ENCODE measurements at regions not wholly inside any gene's neighbourhood (a gene's known extent, or its start where the extent isn't known, plus 50 kb on each side); places are given as distances from the start of the nearest gene placed in this dataset.

DNA sequence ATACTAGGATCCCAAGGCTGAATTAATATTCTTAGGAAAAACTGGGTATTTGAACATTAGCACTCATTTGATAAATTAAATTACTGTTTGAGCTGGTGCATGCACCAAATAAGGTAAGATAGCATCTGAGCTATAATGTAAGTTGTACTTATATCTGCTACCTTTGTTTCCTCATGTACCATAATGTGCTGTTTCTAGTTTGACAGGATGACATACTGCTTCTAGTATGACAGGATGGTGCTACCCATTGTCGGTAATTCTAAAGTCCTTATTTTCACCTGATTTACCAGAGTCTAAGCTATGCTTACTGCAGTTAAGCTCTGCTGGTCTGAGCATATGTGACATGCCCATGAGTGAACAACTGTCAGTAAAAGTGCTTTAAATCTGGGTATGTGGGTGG, 1017.5 kb upstream of the IGFBP7 start:
- Histone ChIP-seq H3K27ac (ENCODE audit: low read length) (no peak overlapping the region), H3K27me3 (ENCODE audit: insufficient read depth, low read length) (no peaks in the 10 kb centered on the region), H3K9me3 (ENCODE audit: insufficient read depth, low read depth, low read length) (peaks cover 4% of the 10 kb centered on the region; the same call in 1 of the 2 replicates), H3K36me3 (ENCODE audit: insufficient read depth, low read depth, low read length) (no peaks in the 10 kb centered on the region), H3K4me1 (ENCODE audit: insufficient read depth, low read length) (no peaks in the 10 kb centered on the region), H3K9ac (ENCODE audit: low read depth, low read length) (no peak overlapping the region), H3K4me3 (ENCODE audit: low read length) (no peak overlapping the region)

DNA sequence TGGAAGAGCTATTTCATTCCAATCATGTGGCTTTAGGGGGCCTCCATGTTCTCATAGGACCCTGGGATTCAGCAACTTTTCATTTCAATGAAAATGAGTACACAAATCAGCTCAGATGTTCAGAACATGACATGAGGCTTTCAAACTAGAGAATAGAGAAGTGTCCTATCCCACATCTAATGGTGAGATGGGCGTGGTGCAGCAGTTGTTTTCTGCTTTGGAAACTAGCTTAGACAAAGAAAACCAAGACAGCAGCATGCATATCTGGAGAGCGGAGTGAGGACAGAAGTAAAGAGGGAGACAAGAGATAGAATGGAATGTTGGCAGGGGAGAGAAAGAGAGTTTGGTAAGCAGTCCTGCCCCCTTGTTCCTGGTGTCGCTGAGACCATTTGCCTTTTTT, 1009.1 kb upstream of the IGFBP7 start:
- no peaks in the 10 kb centered on the region for H3K9me3 ChIP-seq (ENCODE audit: insufficient read depth, low read depth, low read length)
- H3K27me3 ChIP-seq (ENCODE audit: insufficient read depth, low read length): no peaks in the 10 kb centered on the region
- H3K9ac ChIP-seq (ENCODE audit: low read depth, low read length): no peak overlapping the region
- H3K36me3 ChIP-seq (ENCODE audit: insufficient read depth, low read depth, low read length): no peaks in the 10 kb centered on the region
- no peak overlapping the region for H3K4me3 ChIP-seq (ENCODE audit: low read length)
- H3K4me1 ChIP-seq (ENCODE audit: insufficient read depth, low read length): no peaks in the 10 kb centered on the region
- no peak overlapping the region for H3K27ac ChIP-seq (ENCODE audit: low read length)

DNA sequence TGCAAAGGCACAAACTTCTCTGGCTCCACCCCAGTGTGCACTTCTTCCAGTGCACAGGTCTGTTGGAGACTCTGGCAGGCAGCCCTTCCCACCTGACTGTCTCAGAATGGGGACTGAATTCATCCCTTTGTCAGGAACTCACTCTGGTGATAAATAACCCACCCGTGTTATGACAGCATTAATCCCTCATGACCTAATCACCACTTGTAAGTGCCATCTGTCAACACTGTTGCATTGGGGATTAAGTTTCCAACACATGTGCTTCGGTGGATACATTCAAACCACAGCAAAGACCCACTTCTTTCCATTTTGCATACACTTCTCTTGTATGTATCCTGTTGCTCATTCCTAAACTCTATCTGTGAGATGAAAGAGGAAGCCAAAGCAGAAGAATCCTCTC, 1002.9 kb upstream of the IGFBP7 start:
- Histone ChIP-seq H3K9me3 (ENCODE audit: insufficient read depth, low read depth, low read length) (no peaks in the 10 kb centered on the region), H3K27ac (ENCODE audit: low read length) (no peak overlapping the region), H3K36me3 (ENCODE audit: insufficient read depth, low read depth, low read length) (no peaks in the 10 kb centered on the region), H3K9ac (ENCODE audit: low read depth, low read length) (no peak overlapping the region), H3K27me3 (ENCODE audit: insufficient read depth, low read length) (no peaks in the 10 kb centered on the region), H3K4me1 (ENCODE audit: insufficient read depth, low read length) (no peaks in the 10 kb centered on the region), H3K4me3 (ENCODE audit: low read length) (no peak overlapping the region)

DNA sequence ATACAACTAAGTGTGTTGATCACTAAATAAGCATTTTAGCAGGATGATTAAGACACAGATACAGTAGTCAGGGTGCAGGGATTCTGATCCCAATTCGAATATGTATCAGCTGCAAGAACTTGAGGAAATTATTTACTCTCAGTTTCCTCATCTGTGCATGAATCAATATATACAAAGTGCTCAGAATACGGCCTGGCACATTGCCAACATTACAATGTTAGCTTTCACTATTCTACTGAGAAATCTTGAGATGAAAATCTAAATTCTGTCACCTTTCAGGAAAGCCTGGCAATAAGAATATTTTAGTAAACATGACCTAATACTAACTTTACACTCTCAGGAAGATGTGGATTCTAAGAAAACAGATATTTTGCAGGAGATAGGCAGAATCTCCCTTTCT, 1001.6 kb upstream of the IGFBP7 start:
- Histone ChIP-seq H3K27me3 (ENCODE audit: insufficient read depth, low read length) (no peaks in the 10 kb centered on the region), H3K9ac (ENCODE audit: low read depth, low read length) (no peak overlapping the region), H3K27ac (ENCODE audit: low read length) (no peak overlapping the region), H3K9me3 (ENCODE audit: insufficient read depth, low read depth, low read length) (no peaks in the 10 kb centered on the region), H3K4me1 (ENCODE audit: insufficient read depth, low read length) (no peaks in the 10 kb centered on the region), H3K4me3 (ENCODE audit: low read length) (no peak overlapping the region), H3K36me3 (ENCODE audit: insufficient read depth, low read depth, low read length) (no peaks in the 10 kb centered on the region)

DNA sequence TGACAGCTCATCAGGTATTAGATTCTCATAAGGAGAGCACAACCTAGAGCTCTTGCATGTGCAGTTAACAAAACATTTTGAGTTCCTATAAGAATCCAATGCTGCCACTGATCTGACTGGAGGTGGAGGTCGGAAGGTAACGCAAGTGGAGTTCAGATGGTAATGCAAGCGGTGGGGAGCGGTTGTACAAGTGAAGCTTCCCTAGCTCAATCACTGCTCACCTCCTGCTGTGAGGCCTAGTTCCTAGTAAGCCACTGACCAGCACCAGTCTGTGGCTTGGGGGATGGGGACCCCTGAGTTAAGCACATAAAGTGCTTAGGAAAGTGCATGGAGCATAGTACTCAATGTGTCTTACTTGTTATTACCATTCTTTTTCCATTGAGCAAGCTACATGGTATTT, 983.2 kb upstream of the IGFBP7 start:
- no peaks in the 10 kb centered on the region for H3K9me3 ChIP-seq (ENCODE audit: insufficient read depth, low read depth, low read length)
- H3K27ac ChIP-seq (ENCODE audit: low read length): no peak overlapping the region
- H3K4me3 ChIP-seq (ENCODE audit: low read length): no peak overlapping the region
- H3K27me3 ChIP-seq (ENCODE audit: insufficient read depth, low read length): no peaks in the 10 kb centered on the region
- H3K9ac ChIP-seq (ENCODE audit: low read depth, low read length): no peak overlapping the region
- peaks cover 5% of the 10 kb centered on the region; the same call in 1 of the 2 replicates for H3K4me1 ChIP-seq (ENCODE audit: insufficient read depth, low read length)
- H3K36me3 ChIP-seq (ENCODE audit: insufficient read depth, low read depth, low read length): no peaks in the 10 kb centered on the region

DNA sequence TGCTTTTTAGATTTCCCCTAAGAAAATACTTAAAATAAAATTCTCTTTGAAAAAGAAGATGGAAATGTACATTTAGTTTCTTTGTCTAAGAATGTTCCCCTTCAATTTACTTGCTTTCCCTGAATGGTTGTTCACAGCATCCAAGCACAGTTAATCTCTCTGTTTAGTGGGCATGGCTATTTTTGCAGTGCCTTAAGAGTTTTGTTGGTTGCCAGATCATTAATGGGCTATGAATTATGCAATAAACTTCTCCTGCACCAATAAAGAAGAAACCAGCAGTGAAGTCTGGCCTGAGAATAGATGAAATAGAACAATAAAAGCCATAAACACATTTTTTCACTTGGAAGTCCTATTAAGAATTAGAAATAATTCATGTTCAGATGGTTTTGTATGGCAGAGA, 980.4 kb upstream of the IGFBP7 start:
- Histone ChIP-seq H3K9ac (ENCODE audit: low read depth, low read length) (no peak overlapping the region), H3K27ac (ENCODE audit: low read length) (no peak overlapping the region), H3K36me3 (ENCODE audit: insufficient read depth, low read depth, low read length) (no peaks in the 10 kb centered on the region), H3K9me3 (ENCODE audit: insufficient read depth, low read depth, low read length) (no peaks in the 10 kb centered on the region), H3K4me1 (ENCODE audit: insufficient read depth, low read length) (peaks cover 5% of the 10 kb centered on the region; the same call in 1 of the 2 replicates), H3K4me3 (ENCODE audit: low read length) (no peak overlapping the region), H3K27me3 (ENCODE audit: insufficient read depth, low read length) (no peaks in the 10 kb centered on the region)

DNA sequence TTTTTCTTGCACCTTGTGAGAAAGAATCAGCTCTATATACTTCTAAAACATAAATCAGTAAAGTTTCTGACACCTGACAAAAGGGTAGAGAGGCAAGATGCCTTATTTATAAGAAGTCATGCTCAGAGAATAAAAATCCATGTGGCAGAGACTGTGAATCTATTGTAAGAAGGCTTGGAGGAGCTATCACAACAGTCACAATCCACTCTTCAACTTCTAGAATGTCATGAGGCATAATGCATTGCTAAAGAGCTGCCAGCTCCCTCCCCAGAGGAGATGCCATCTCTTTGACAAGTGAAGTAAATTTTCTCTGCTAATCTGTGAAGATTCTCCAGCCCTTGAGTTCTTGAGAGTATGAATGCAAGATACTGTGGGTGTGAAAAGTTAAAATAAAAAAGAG, 971.2 kb upstream of the IGFBP7 start:
- Histone ChIP-seq H3K27ac (ENCODE audit: low read length) (no peak overlapping the region), H3K4me1 (ENCODE audit: insufficient read depth, low read length) (no peaks in the 10 kb centered on the region), H3K9ac (ENCODE audit: low read depth, low read length) (no peak overlapping the region), H3K36me3 (ENCODE audit: insufficient read depth, low read depth, low read length) (no peaks in the 10 kb centered on the region), H3K27me3 (ENCODE audit: insufficient read depth, low read length) (no peaks in the 10 kb centered on the region), H3K9me3 (ENCODE audit: insufficient read depth, low read depth, low read length) (no peaks in the 10 kb centered on the region), H3K4me3 (ENCODE audit: low read length) (no peak overlapping the region)

DNA sequence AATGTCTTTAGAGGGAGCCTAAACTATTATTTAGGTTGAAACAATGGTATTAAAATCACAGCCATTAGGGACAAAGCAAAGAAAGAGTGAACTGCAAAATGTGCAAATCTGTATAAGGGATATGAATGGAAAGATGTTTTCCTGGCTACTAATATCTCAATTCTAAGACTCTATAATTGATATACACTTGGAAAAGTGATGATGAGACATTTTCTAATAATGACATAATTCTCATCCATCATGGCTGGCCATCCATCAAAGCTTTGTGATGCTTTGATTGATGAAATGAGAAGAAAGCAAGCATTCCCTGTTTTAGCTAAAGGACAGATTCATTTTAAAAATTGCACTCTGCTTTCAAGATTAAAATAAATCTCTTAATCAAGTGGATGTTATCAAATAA, 965.5 kb upstream of the IGFBP7 start:
- Histone ChIP-seq H3K9ac (ENCODE audit: low read depth, low read length) (no peak overlapping the region), H3K36me3 (ENCODE audit: insufficient read depth, low read depth, low read length) (no peaks in the 10 kb centered on the region), H3K4me3 (ENCODE audit: low read length) (no peak overlapping the region), H3K4me1 (ENCODE audit: insufficient read depth, low read length) (no peaks in the 10 kb centered on the region), H3K27ac (ENCODE audit: low read length) (no peak overlapping the region), H3K27me3 (ENCODE audit: insufficient read depth, low read length) (no peaks in the 10 kb centered on the region), H3K9me3 (ENCODE audit: insufficient read depth, low read depth, low read length) (0 out of 2 replicates have a peak, but pooled peaks cover 4% of the 10 kb centered on the region)

DNA sequence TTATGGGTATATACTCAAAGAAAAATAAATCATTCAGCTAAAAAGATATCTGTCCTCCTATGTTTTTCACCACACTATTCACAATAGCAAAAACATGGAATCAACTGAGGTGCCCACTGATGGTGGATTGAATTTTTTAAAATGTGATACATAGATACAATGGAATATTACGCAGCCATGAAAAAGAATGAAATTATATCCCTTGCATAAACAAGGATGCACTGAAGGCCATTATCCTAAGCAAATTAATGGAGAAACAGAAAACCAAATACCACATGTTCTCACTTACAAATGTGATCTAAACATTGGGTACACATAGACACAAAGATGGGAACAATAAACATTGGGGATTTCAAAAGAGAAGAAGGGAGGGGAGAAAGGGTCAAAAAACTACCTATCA, 964.2 kb upstream of the IGFBP7 start:
- 0 out of 2 replicates have a peak, but pooled peaks cover 4% of the 10 kb centered on the region for H3K9me3 ChIP-seq (ENCODE audit: insufficient read depth, low read depth, low read length)
- no peaks in the 10 kb centered on the region for H3K4me1 ChIP-seq (ENCODE audit: insufficient read depth, low read length)
- no peak overlapping the region for H3K4me3 ChIP-seq (ENCODE audit: low read length)
- H3K27ac ChIP-seq (ENCODE audit: low read length): no peak overlapping the region
- no peaks in the 10 kb centered on the region for H3K36me3 ChIP-seq (ENCODE audit: insufficient read depth, low read depth, low read length)
- no peak overlapping the region for H3K9ac ChIP-seq (ENCODE audit: low read depth, low read length)
- H3K27me3 ChIP-seq (ENCODE audit: insufficient read depth, low read length): no peaks in the 10 kb centered on the region

DNA sequence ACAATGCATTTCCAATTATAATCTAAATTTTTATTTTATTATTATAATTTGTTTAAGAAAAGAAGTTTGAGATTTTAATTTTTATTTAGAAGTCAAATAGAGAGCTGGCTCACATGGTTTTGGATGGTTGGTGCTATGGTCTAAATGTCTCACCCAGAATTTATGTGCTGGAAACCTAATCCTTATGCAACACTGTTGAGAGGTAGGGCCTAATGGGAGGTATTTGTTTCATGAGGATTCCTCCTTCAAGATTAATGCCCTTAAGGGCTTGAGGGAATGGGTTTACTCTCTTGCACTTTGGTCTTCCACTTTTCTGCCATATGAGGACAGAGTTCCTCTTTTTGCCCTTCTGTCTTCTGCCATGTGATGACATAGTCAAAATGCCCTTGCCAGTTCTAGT, 960.5 kb upstream of the IGFBP7 start:
- 0 out of 2 replicates have a peak, but pooled peaks cover 4% of the 10 kb centered on the region for H3K9me3 ChIP-seq (ENCODE audit: insufficient read depth, low read depth, low read length)

DNA sequence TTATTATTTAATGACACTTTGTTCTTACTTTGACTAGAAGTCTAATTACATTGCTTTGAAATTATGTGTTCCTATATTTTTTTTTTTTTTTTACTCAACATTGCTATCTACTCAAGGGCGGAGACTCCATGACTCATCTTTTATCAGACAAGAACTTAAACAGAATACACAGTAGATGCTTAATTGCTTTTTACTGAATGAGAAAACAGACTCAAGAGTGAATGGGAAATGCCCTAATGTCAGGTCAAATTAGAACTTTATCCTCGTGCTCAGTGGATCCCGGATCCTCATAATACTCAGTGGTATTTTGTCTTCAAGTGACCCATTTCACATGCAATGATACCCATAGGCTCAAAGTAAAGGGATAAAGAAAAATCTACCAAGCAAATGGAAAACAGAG, 954.5 kb upstream of the IGFBP7 start:
- H3K27me3 ChIP-seq (ENCODE audit: insufficient read depth, low read length): no peaks in the 10 kb centered on the region
- no peaks in the 10 kb centered on the region for H3K4me1 ChIP-seq (ENCODE audit: insufficient read depth, low read length)
- H3K4me3 ChIP-seq (ENCODE audit: low read length): no peak overlapping the region
- H3K36me3 ChIP-seq (ENCODE audit: insufficient read depth, low read depth, low read length): no peaks in the 10 kb centered on the region
- H3K9ac ChIP-seq (ENCODE audit: low read depth, low read length): no peak overlapping the region
- H3K27ac ChIP-seq (ENCODE audit: low read length): no peak overlapping the region
- no peaks in the 10 kb centered on the region for H3K9me3 ChIP-seq (ENCODE audit: insufficient read depth, low read depth, low read length)

More for the DNA sequence above, 960.5 kb upstream of the IGFBP7 start:
- H3K36me3 ChIP-seq (ENCODE audit: insufficient read depth, low read depth, low read length): no peaks in the 10 kb centered on the region
- H3K27me3 ChIP-seq (ENCODE audit: insufficient read depth, low read length): no peaks in the 10 kb centered on the region
- H3K4me3 ChIP-seq (ENCODE audit: low read length): no peak overlapping the region
- no peak overlapping the region for H3K9ac ChIP-seq (ENCODE audit: low read depth, low read length)
- no peak overlapping the region for H3K27ac ChIP-seq (ENCODE audit: low read length)
- H3K4me1 ChIP-seq (ENCODE audit: insufficient read depth, low read length): no peaks in the 10 kb centered on the region

DNA sequence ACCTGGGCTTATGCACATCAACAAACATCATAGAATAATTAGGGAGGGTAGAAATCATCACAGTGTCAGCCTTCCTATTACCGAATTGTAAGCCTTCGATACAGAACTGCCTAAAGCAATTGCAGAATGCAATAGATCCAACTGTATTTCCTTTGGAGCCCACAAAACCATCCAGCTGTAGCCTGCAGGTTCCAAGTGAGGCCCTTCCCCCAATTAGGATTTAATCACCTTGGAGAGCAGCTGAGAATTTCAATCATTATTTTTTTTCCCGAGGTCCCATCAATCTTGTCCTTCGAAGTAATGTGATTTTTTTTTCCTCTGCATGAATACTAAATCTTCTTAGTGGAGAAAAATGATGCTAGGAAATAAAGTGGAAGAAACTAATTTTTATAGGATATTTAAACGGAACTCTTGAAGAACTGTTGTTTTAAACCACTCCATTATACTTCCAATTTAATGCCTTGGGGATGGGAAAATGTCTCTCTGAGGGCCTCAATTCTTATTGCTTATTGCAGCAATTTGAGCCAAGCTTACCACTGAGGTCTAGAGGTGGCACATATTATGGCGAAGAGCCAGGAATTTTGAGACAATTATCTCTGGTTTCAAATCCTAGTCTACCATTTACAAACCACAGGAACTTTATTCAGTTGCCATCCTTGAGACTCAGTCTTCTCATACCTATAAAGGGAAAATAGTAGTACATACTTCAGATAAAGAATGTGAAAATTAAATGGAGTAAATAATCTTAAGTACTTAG, 953.4 kb upstream of the IGFBP7 start:
- Histone ChIP-seq H3K9me3 (ENCODE audit: insufficient read depth, low read depth, low read length) (no peaks in the 10 kb centered on the region), H3K36me3 (ENCODE audit: insufficient read depth, low read depth, low read length) (no peaks in the 10 kb centered on the region), H3K27ac (ENCODE audit: low read length) (no peak overlapping the region), H3K4me1 (ENCODE audit: insufficient read depth, low read length) (no peaks in the 10 kb centered on the region), H3K4me3 (ENCODE audit: low read length) (no peak overlapping the region), H3K27me3 (ENCODE audit: insufficient read depth, low read length) (no peaks in the 10 kb centered on the region), H3K9ac (ENCODE audit: low read depth, low read length) (no peak overlapping the region)
